GM19463 (cell line): ENCODE measurements at regions not wholly inside any gene's neighbourhood (a gene's known extent, or its start where the extent isn't known, plus 50 kb on each side); places are given as distances from the start of the nearest gene placed in this dataset.

Experiments used
- ATAC-seq: cut with Tn5 transposase; IDR thresholded peaks from one replicate; pipeline ENCODE4 v1.9.1; 2021; ENCODE audit warnings: mild to moderate bottlenecking, moderate library complexity; ENCODE audit not compliant: unreplicated experiment

GRCh38 chr2:128564131-128564530 is 245.5 kb upstream of the HS6ST1 start:
- no peak for ATAC-seq

GRCh38 chr2:128564551-128564950 is 245.9 kb upstream of the HS6ST1 start:
- ATAC-seq, result no peak

GRCh38 chr2:128565441-128565840 is 246.8 kb upstream of the HS6ST1 start:
- no peak for ATAC-seq

GRCh38 chr2:128566671-128567070 is 248.0 kb upstream of the HS6ST1 start:
- no peak for ATAC-seq

- ATAC-seq, result no peak
These were observed 249.4 kb upstream of the HS6ST1 start for GRCh38 chr2:128568106-128568505.

GRCh38 chr2:128573116-128573515 is 254.4 kb upstream of the HS6ST1 start:
- no peak for ATAC-seq

- ATAC-seq, result no peak
These were observed 254.9 kb upstream of the HS6ST1 start for GRCh38 chr2:128573531-128573930.

GRCh38 chr2:128577141-128577930 is 258.7 kb upstream of the HS6ST1 start:
- no peak for ATAC-seq

GRCh38 chr2:128578406-128579390 is 260.0 kb upstream of the HS6ST1 start:
- no peak for ATAC-seq

- no peak for ATAC-seq
These were observed 261.2 kb upstream of the HS6ST1 start for GRCh38 chr2:128579825-128580224.

GRCh38 chr2:128580988-128581848 is 262.6 kb upstream of the HS6ST1 start:
- ATAC-seq, result no peak

- ATAC-seq, result no peak
These were observed 263.2 kb upstream of the HS6ST1 start for GRCh38 chr2:128581849-128582244.

GRCh38 chr2:128584296-128584890 is 265.7 kb upstream of the HS6ST1 start:
- ATAC-seq, result no peak

GRCh38 chr2:128585706-128586105 is 267.0 kb upstream of the HS6ST1 start:
- ATAC-seq, result no peak

- ATAC-seq, result no peak
These were observed 271.0 kb upstream of the HS6ST1 start for GRCh38 chr2:128589681-128590080.

- no peak for ATAC-seq
These were observed 271.8 kb upstream of the HS6ST1 start for GRCh38 chr2:128590309-128591021.

GRCh38 chr2:128591022-128591860 is 272.6 kb upstream of the HS6ST1 start:
- ATAC-seq, result no peak

GRCh38 chr2:128591861-128592822 is 273.5 kb upstream of the HS6ST1 start:
- no peak for ATAC-seq
